WERI-Rb-1 (cell line): ENCODE measurements at regions not wholly inside any gene's neighbourhood (a gene's known extent, or its start where the extent isn't known, plus 50 kb on each side); places are given as distances from the start of the nearest gene placed in this dataset.

Experiments
- DNase-seq: peaks from one replicate; pipeline ENCODE4 v3.0.0-alpha.2; 2020
- H3K27ac ChIP-seq: fragments of 250-450 bp; sonication (Bioruptor Pico); 2 replicates; pipeline ENCODE4 v1.5.1; 2020; ENCODE audit warnings: mild to moderate bottlenecking, moderate library complexity
- H3K27me3 ChIP-seq: fragments of 250-450 bp; sonication (Bioruptor Pico); 2 replicates; pipeline ENCODE4 v1.5.1; 2021; ENCODE audit warnings: mild to moderate bottlenecking, low read depth, moderate library complexity; ENCODE audit not compliant: insufficient read depth, severe bottlenecking
- H3K36me3 ChIP-seq: fragments of 250-450 bp; sonication (Bioruptor Pico); 2 replicates; pipeline ENCODE4 v1.5.1; 2020; ENCODE audit warnings: mild to moderate bottlenecking, moderate library complexity
- H3K4me3 ChIP-seq: 2 replicates; pipeline ENCODE4 v1.5.1; 2011; ENCODE audit warnings: low read depth, mild to moderate bottlenecking, control low read depth, low read length
- H3K9me3 ChIP-seq: fragments of 250-450 bp; sonication (Bioruptor Pico); 2 replicates; pipeline ENCODE4 v1.5.1; 2021; ENCODE audit warnings: mild to moderate bottlenecking, moderate library complexity; ENCODE audit not compliant: severe bottlenecking
- TF ChIP-seq, protein P1 (sequence below): IDR thresholded peaks from 2 replicates; pipeline ENCODE4 v1.5.1; 2011; ENCODE audit warnings: low read depth, mild to moderate bottlenecking, control low read depth, inconsistent platforms, low read length

DNA sequence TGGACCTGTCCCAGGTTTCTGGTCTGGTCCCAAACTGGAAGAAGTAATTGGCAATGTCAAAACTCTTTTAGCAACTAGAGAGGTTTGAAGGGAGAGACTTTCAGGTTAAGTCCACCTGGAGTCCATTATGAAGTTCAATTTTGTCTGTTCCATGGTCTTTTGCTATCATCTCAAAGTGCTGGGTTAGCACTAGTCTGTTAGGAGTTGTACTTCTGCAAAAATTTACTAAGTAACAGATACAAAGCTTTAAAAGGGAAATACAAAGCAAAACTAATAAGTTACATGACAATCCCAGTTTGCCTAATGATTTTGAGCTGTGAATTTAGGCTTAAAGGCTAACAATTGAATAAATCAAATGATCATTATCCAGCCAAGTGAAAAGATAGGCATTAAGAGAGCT is 643.9 kb downstream of the C12orf50 start:
- TF ChIP-seq, protein P1, sequence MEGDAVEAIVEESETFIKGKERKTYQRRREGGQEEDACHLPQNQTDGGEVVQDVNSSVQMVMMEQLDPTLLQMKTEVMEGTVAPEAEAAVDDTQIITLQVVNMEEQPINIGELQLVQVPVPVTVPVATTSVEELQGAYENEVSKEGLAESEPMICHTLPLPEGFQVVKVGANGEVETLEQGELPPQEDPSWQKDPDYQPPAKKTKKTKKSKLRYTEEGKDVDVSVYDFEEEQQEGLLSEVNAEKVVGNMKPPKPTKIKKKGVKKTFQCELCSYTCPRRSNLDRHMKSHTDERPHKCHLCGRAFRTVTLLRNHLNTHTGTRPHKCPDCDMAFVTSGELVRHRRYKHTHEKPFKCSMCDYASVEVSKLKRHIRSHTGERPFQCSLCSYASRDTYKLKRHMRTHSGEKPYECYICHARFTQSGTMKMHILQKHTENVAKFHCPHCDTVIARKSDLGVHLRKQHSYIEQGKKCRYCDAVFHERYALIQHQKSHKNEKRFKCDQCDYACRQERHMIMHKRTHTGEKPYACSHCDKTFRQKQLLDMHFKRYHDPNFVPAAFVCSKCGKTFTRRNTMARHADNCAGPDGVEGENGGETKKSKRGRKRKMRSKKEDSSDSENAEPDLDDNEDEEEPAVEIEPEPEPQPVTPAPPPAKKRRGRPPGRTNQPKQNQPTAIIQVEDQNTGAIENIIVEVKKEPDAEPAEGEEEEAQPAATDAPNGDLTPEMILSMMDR, result no peak
- Histone ChIP-seq H3K27me3 (no peaks in the 10 kb centered on the region), H3K36me3 (no peaks in the 10 kb centered on the region), H3K9me3 (no peaks in the 10 kb centered on the region), H3K4me3 (no peak overlapping the region), H3K27ac (no peak overlapping the region)
- DNase-seq, result no peak

DNA sequence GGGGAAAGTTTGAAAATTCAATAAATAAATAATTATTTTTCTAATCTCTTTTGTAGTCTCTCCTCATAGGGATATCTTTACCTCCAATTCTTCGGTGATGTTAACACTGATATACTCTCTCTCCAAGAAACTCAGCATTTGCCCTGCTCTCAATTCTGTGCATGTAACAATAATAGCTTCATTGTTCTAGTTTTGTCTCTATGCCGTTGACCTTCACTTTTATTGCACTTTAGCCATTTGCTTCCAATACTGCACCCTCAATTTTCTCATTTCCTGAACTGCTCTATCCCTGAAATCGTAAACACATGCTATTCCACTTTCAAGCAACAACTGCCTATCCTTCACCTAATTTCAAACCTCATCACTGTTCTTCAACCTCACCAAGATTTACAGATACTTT is 645.0 kb downstream of the C12orf50 start:
- DNase-seq, result no peak
- Histone ChIP-seq H3K27me3 (no peaks in the 10 kb centered on the region), H3K36me3 (no peaks in the 10 kb centered on the region), H3K27ac (no peak overlapping the region), H3K4me3 (no peak overlapping the region), H3K9me3 (no peaks in the 10 kb centered on the region)
- TF ChIP-seq, protein P1, result no peak

DNA sequence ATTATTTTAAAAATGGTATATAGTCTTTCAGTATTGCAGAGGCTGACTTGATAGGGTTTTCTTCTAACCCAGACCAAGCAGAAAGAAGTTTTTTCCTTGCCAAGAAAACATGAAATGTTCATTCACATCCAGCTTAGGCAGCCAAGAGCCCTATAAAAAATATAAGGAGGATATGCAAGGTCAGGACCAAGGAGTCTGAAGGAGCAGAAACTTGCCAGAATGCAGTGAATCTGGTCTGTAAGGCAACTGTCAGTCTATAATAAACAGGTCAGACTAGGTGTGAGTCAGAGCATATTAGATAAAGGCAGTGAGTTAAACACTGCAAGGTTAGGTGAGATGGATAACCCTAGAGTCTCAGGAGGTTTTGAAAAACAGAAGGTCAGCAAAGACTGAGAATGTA is 645.5 kb downstream of the C12orf50 start:
- no peaks in the 10 kb centered on the region for H3K27me3 ChIP-seq
- TF ChIP-seq, protein P1, result no peak
- H3K4me3 ChIP-seq, result no peak overlapping the region
- DNase-seq, result no peak
- no peak overlapping the region for H3K27ac ChIP-seq
- no peaks in the 10 kb centered on the region for H3K9me3 ChIP-seq
- H3K36me3 ChIP-seq, result no peaks in the 10 kb centered on the region

DNA sequence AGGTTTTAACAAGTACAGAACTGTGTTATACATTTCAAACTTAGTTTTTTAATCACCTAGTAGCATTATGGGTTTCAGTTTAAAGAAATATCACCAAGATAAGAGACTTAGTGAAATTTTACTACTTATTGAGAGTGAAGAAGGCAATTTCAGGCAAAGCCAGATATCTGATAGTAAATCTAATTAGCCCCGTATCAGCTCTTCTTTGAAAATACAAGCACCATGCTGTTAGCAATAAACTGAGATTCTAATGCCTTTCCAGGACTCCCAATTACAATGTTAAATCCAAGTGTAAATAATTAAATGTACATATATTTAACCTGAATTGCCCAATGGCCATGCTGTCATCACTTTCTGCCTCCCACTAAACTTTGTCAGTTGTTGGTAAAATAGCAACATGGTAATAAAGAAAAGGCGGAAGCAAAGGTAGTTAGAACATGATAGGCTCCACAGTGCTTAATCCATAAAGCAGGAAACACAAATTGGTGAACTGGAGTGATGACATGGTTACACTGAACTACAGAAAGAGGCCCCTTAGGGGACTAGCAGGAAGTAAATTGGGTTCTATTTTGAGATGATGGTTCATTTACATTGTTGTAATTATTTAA is 646.1 kb downstream of the C12orf50 start:
- TF ChIP-seq, protein P1, result no peak
- Histone ChIP-seq H3K27ac (no peak overlapping the region), H3K36me3 (no peaks in the 10 kb centered on the region), H3K9me3 (no peaks in the 10 kb centered on the region), H3K27me3 (no peaks in the 10 kb centered on the region), H3K4me3 (no peak overlapping the region)
- no peak for DNase-seq

DNA sequence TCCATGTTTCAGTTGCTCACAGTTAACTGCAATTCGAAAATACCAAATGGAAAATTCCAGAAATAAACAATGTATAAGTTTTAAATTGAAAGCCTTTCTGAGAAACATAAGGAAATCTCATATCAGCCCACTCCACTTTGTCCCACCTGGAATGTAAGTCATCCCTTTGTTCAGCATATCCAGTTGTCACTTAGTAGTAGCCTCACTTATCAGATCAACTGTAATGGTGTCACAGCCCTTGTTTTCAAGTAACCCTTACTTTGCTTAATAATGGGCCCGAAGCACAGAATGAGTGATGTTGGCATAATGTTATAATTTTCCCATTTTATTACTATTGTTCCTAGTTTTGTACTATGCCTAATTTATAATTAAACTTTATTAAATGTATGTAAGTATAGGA is 646.8 kb downstream of the C12orf50 start:
- no peaks in the 10 kb centered on the region for H3K9me3 ChIP-seq
- DNase-seq, result no peak
- H3K4me3 ChIP-seq, result no peak overlapping the region
- TF ChIP-seq, protein P1, result no peak
- no peaks in the 10 kb centered on the region for H3K36me3 ChIP-seq
- no peaks in the 10 kb centered on the region for H3K27me3 ChIP-seq
- H3K27ac ChIP-seq, result no peak overlapping the region

DNA sequence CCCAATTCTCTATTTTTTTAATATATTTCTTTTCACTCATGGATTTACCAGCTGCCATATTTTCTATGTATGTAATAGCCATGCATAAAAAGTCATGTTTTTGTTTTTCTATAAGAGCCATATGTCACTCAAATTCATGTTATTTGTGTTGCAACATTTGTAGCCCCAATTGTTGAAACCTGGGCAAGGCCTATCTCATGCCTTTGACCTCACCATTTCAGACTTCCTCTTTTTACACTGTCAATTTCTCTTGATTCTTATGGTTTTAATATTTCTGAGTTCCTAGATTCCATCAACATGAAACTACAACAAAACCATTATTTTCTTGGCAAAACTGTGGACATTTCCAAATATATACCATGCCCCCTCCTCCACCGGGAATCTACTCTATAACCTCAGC is 647.5 kb downstream of the C12orf50 start:
- TF ChIP-seq, protein P1, result no peak
- no peaks in the 10 kb centered on the region for H3K36me3 ChIP-seq
- no peak overlapping the region for H3K27ac ChIP-seq
- H3K4me3 ChIP-seq, result no peak overlapping the region
- no peaks in the 10 kb centered on the region for H3K9me3 ChIP-seq
- DNase-seq, result no peak
- no peaks in the 10 kb centered on the region for H3K27me3 ChIP-seq
